ENCODE measurements at regions not wholly inside any gene's neighbourhood (a gene's known extent, or its start where the extent isn't known, plus 50 kb on each side); places are given as distances from the start of the nearest gene placed in this dataset.

- Histone ChIP-seq H3K36me3 (no peaks in the 10 kb centered on the region), H3K4me1 (ENCODE audit: control insufficient read depth in 1 of 2, low read depth in 2 of 2) (no peaks in the 10 kb centered on the region), H3K4me3 (no peak overlapping the region), H3K27ac (no peak overlapping the region), H3K9me3 (peaks cover 8% of the 10 kb centered on the region), H3K27me3 (replicated peaks; ENCODE audit: insufficient read depth) (no peaks in the 10 kb centered on the region)
- DNase-seq (ENCODE audit: low spot score) = no peak
- no peak for ATAC-seq (ENCODE audit: insufficient number of reproducible peaks, low FRiP score, low read depth)
- no peak for TF ChIP-seq CTCF (IDR thresholded peaks at IDR 0.05)
Observed at GRCh38 chr15:93543093-93543492, 454.1 kb upstream of the RGMA start.

- H3K4me1 ChIP-seq (ENCODE audit: control insufficient read depth in 1 of 2, low read depth in 2 of 2) = no peaks in the 10 kb centered on the region
- no peaks in the 10 kb centered on the region for H3K9me3 ChIP-seq
- no peak for ATAC-seq (ENCODE audit: insufficient number of reproducible peaks, low FRiP score, low read depth)
- no peak for DNase-seq (ENCODE audit: low spot score)
- no peaks in the 10 kb centered on the region for H3K36me3 ChIP-seq
- no peak overlapping the region for H3K4me3 ChIP-seq
- no peaks in the 10 kb centered on the region for H3K27me3 ChIP-seq (replicated peaks; ENCODE audit: insufficient read depth)
- H3K27ac ChIP-seq = no peak overlapping the region
- TF ChIP-seq CTCF (IDR thresholded peaks at IDR 0.05) = no peak
Observed at GRCh38 chr15:93527374-93528050, 438.5 kb upstream of the RGMA start.

- H3K4me1 ChIP-seq (ENCODE audit: control insufficient read depth in 1 of 2, low read depth in 2 of 2) = no peaks in the 10 kb centered on the region
- H3K27me3 ChIP-seq (replicated peaks; ENCODE audit: insufficient read depth) = no peaks in the 10 kb centered on the region
- DNase-seq (ENCODE audit: low spot score) (no peak), ATAC-seq (ENCODE audit: insufficient number of reproducible peaks, low FRiP score, low read depth) (no peak)
- no peaks in the 10 kb centered on the region for H3K9me3 ChIP-seq
- no peak for TF ChIP-seq CTCF (IDR thresholded peaks at IDR 0.05)
- no peak overlapping the region for H3K4me3 ChIP-seq
- H3K36me3 ChIP-seq = no peaks in the 10 kb centered on the region
- H3K27ac ChIP-seq = no peak overlapping the region
Observed at GRCh38 chr15:93524432-93524831, 435.4 kb upstream of the RGMA start.

- ATAC-seq (ENCODE audit: insufficient number of reproducible peaks, low FRiP score, low read depth) (no peak), DNase-seq (ENCODE audit: low spot score) (no peak)
- H3K9me3 ChIP-seq = no peaks in the 10 kb centered on the region
- H3K4me1 ChIP-seq (ENCODE audit: control insufficient read depth in 1 of 2, low read depth in 2 of 2) = no peaks in the 10 kb centered on the region
- no peak for TF ChIP-seq CTCF (IDR thresholded peaks at IDR 0.05)
- no peaks in the 10 kb centered on the region for H3K27me3 ChIP-seq (replicated peaks; ENCODE audit: insufficient read depth)
- no peaks in the 10 kb centered on the region for H3K36me3 ChIP-seq
- no peak overlapping the region for H3K27ac ChIP-seq
- H3K4me3 ChIP-seq = no peak overlapping the region
Observed at GRCh38 chr15:93523481-93523880, 434.5 kb upstream of the RGMA start.

GRCh38 chr15:93520206-93520605 lies 431.2 kb upstream of the RGMA start:
- no peaks in the 10 kb centered on the region for H3K9me3 ChIP-seq
- peaks cover 6 to 10% of the 10 kb centered on the region in 2 donors for H3K4me1 ChIP-seq (ENCODE audit: control insufficient read depth in 1 of 2, low read depth in 2 of 2)
- no peaks in the 10 kb centered on the region for H3K27me3 ChIP-seq (replicated peaks; ENCODE audit: insufficient read depth)
- DNase-seq (ENCODE audit: low spot score) = no peak
- H3K4me3 ChIP-seq = no peak overlapping the region
- no peak overlapping the region for H3K27ac ChIP-seq
- no peaks in the 10 kb centered on the region for H3K36me3 ChIP-seq
- no peak for TF ChIP-seq CTCF (IDR thresholded peaks at IDR 0.05)
- ATAC-seq (ENCODE audit: insufficient number of reproducible peaks, low FRiP score, low read depth) = no peak
